ENCODE measurements at regions not wholly inside any gene's neighbourhood (a gene's known extent, or its start where the extent isn't known, plus 50 kb on each side); places are given as distances from the start of the nearest gene placed in this dataset.
A peak's percentile ranks its signal among the peaks of the same experiment; 100 is the strongest.
"Not testable (repeated sequence)": the region's sequence is repeated elsewhere in the genome, so short reads cannot be mapped to it uniquely, and the experiment has no call there.

GRCh38 chr9:115837618-115838017 lies 316.0 kb upstream of the PAPPA start:
- DNase-seq, result no peak

GRCh38 chr9:115838417-115838816 lies 315.2 kb upstream of the PAPPA start:
- DNase-seq, result no peak

GRCh38 chr9:115844433-115844832 lies 309.2 kb upstream of the PAPPA start:
- DNase-seq, result not testable (repeated sequence)

- DNase-seq, result peak; percentile 47
Measured at GRCh38 chr9:115845648-115846312, 307.8 kb upstream of the PAPPA start.

GRCh38 chr9:115847216-115847615 lies 306.4 kb upstream of the PAPPA start:
- peak; percentile 74 for DNase-seq

GRCh38 chr9:115849679-115850412 lies 303.7 kb upstream of the PAPPA start:
- DNase-seq, result peak; percentile 74

GRCh38 chr9:115850548-115851304 lies 302.9 kb upstream of the PAPPA start:
- peak; percentile 90 for DNase-seq

- DNase-seq, result peak; percentile 79
Measured at GRCh38 chr9:115855458-115856133, 298.0 kb upstream of the PAPPA start.

GRCh38 chr9:115858421-115858820 lies 295.2 kb upstream of the PAPPA start:
- not testable (repeated sequence) for DNase-seq

- DNase-seq, result no peak
Measured at GRCh38 chr9:115862021-115862420, 291.6 kb upstream of the PAPPA start.

GRCh38 chr9:115864581-115864980 lies 289.0 kb upstream of the PAPPA start:
- no peak for DNase-seq

GRCh38 chr9:115867326-115867725 lies 286.3 kb upstream of the PAPPA start:
- DNase-seq, result no peak

- no peak for DNase-seq
Measured at GRCh38 chr9:115877852-115878438, 275.6 kb upstream of the PAPPA start.

GRCh38 chr9:115879451-115879850 lies 274.1 kb upstream of the PAPPA start:
- DNase-seq, result no peak

GRCh38 chr9:115880221-115880885 lies 273.2 kb upstream of the PAPPA start:
- DNase-seq, result no peak

- peak; percentile 36 for DNase-seq
Measured at GRCh38 chr9:115882911-115883310, 270.7 kb upstream of the PAPPA start.

GRCh38 chr9:115883467-115884329 lies 269.9 kb upstream of the PAPPA start:
- peak; percentile 57 for DNase-seq

GRCh38 chr9:115884846-115885245 lies 268.7 kb upstream of the PAPPA start:
- DNase-seq, result peak; percentile 48

GRCh38 chr9:115888131-115888530 lies 265.5 kb upstream of the PAPPA start:
- DNase-seq, result no peak

GRCh38 chr9:115891929-115892328 lies 261.7 kb upstream of the PAPPA start:
- DNase-seq, result peak; percentile 90

- DNase-seq, result not testable (repeated sequence)
Measured at GRCh38 chr9:115898478-115898877, 255.1 kb upstream of the PAPPA start.

All from fibroblast of skin of right biceps (primary cell).